HCT116 (cell line): ENCODE measurements at regions not wholly inside any gene's neighbourhood (a gene's known extent, or its start where the extent isn't known, plus 50 kb on each side); places are given as distances from the start of the nearest gene placed in this dataset.

Source experiments
- ATAC-seq: fragments of 200-7000 bp; cut with Tn5 transposase; 2 replicates; pipeline ENCODE4 v1.9.1; 2020; ENCODE audit warnings: mild to moderate bottlenecking, moderate library complexity
- BruUV-seq: library from RNA; stranded (reverse); fragments of 400-500 nt; replicated peaks from 2 replicates; lab custom pipeline; 2021; lab: Mats Ljungman, UMichigan
- CTCF ChIA-PET: fragments of 300-600 bp; sonication (Branson Sonifier 250); formaldehyde crosslinking; loops from one replicate; lab custom pipeline; 2021; ENCODE audit warnings: antibody characterized with exemption; lab: Charles Lee
- POLR2A ChIA-PET: fragments of 300-600, 350-600 bp; sonication (Branson Sonifier 250); formaldehyde crosslinking; loops from one replicate; lab custom pipeline; 2021; ENCODE audit warnings: antibody characterized with exemption; lab: Charles Lee
- RAD21 ChIA-PET, 2 experiments: fragments of 300-600 bp; sonication (Branson Sonifier 250); formaldehyde crosslinking; loops; one replicate each; lab custom pipeline; 2023; ENCODE audit warnings: low total read pairs in 2 of 2; ENCODE audit not compliant: uncharacterized antibody in 2 of 2, unreplicated experiment in 2 of 2, low non-redundant PET in 1 of 2; lab: Charles Lee
- DNase-seq: peaks from one replicate; pipeline ENCODE4 v3.0.0-alpha.2; 2010; ENCODE audit warnings: low read depth, low spot score
- H2AFZ ChIP-seq: fragments of 200-600 bp; shearing (Covaris generic), sonication (generic); 2 replicates; pipeline ENCODE4 v1.6.1; 2017; ENCODE audit warnings: low read depth, mixed run types, mixed read lengths, antibody characterized with exemption, low read length; ENCODE audit not compliant: poor library complexity, severe bottlenecking
- H3K27ac ChIP-seq: 2 replicates; pipeline ENCODE4 v1.5.1; 2012; ENCODE audit warnings: low read depth, low read length
- H3K27me3 ChIP-seq: fragments of 200-600 bp; sonication (generic); 2 replicates; pipeline ENCODE4 v1.6.1; 2016; ENCODE audit warnings: mixed run types, low read length, mixed read lengths; ENCODE audit not compliant: insufficient read depth
- H3K36me3 ChIP-seq, 2 experiments: fragments of 200-500 bp in 1 of 2; fragments of 200-600 bp in 1 of 2; sonication (Bioruptor generic) in 1 of 2; sonication (generic) in 1 of 2; 2 replicates each; pipeline versions ENCODE4 v1.5.1 to v1.6.1; 2014 to 2016; ENCODE audit warnings: low read length in 2 of 2, inconsistent platforms in 1 of 2, mixed read lengths in 1 of 2, mixed run types in 1 of 2; ENCODE audit not compliant: insufficient read depth in 2 of 2, control insufficient read depth in 1 of 2
- H3K4me1 ChIP-seq, 2 experiments: fragments of 200-600 bp in 1 of 2; sonication (generic) in 1 of 2; 2 replicates each; pipeline versions ENCODE4 v1.5.1 to v1.6.1; 2012 to 2017; ENCODE audit warnings: low read length in 2 of 2, inconsistent platforms in 1 of 2, mild to moderate bottlenecking in 1 of 2, mixed read lengths in 1 of 2, mixed run types in 1 of 2, moderate library complexity in 1 of 2; ENCODE audit not compliant: insufficient read depth in 2 of 2, control insufficient read depth in 1 of 2
- H3K4me2 ChIP-seq: fragments of 200-600 bp; sonication (generic); 2 replicates; pipeline ENCODE4 v1.6.1; 2017; ENCODE audit warnings: mixed run types, low read length, mixed read lengths
- H3K4me3 ChIP-seq, 2 experiments: fragments of 200-600 bp in 1 of 2; sonication (generic) in 1 of 2; replicated peaks in 1 of 2; 2 replicates each; pipeline ENCODE4 v1.5.1; 2011 to 2016; ENCODE audit warnings: low read length in 2 of 2, control low read depth in 1 of 2, low read depth in 1 of 2, mild to moderate bottlenecking in 1 of 2, mixed read lengths in 1 of 2, mixed run types in 1 of 2
- H3K79me2 ChIP-seq: fragments of 200-600 bp; sonication (generic); 2 replicates; pipeline ENCODE4 v1.6.1; 2017; ENCODE audit warnings: mild to moderate bottlenecking, mixed run types, low read length, moderate library complexity, mixed read lengths; ENCODE audit not compliant: insufficient read depth
- H3K9ac ChIP-seq: fragments of 200-600 bp; sonication (generic); 2 replicates; pipeline ENCODE4 v1.6.1; 2016; ENCODE audit warnings: low read length, mixed read lengths
- H3K9me2 ChIP-seq: fragments of 200-600 bp; sonication (generic), shearing (Covaris generic); 2 replicates; pipeline ENCODE4 v1.6.1; 2017; ENCODE audit warnings: mixed run types, mild to moderate bottlenecking, moderate library complexity; ENCODE audit not compliant: insufficient read depth
- H3K9me3 ChIP-seq, 2 experiments: fragments of 200-500 bp in 1 of 2; fragments of 200-600 bp in 1 of 2; sonication (Bioruptor generic) in 1 of 2; sonication (generic) in 1 of 2; 2 replicates each; pipeline ENCODE4 v1.6.1; 2014 to 2017; ENCODE audit warnings: low read length in 2 of 2, mixed read lengths in 2 of 2, inconsistent platforms in 1 of 2, low read depth in 1 of 2, mild to moderate bottlenecking in 1 of 2, mixed run types in 1 of 2, moderate library complexity in 1 of 2; ENCODE audit not compliant: control insufficient read depth in 1 of 2, insufficient read depth in 1 of 2
- H4K20me1 ChIP-seq: fragments of 200-600 bp; sonication (generic), shearing (Covaris generic); 2 replicates; pipeline ENCODE4 v1.6.1; 2017; ENCODE audit warnings: mixed run types, mild to moderate bottlenecking, moderate library complexity; ENCODE audit not compliant: insufficient read depth
- ATF3 ChIP-seq: IDR thresholded peaks from 2 replicates; pipeline ENCODE4 v1.6.1; 2012
- CBX3 ChIP-seq: IDR thresholded peaks from 2 replicates; pipeline ENCODE4 v1.6.1; 2012; ENCODE audit warnings: low read depth
- CEBPB ChIP-seq: IDR thresholded peaks from 2 replicates; pipeline ENCODE4 v1.6.1; 2012; ENCODE audit warnings: low read depth
- CTCF ChIP-seq, 3 experiments: fragments of 200-600 bp in 1 of 3; sonication (generic) in 1 of 3; IDR thresholded peaks in 2 of 3; conservative IDR thresholded peaks in 1 of 3; 2 replicates each; pipeline ENCODE4 v1.5.1; 2012 to 2017; ENCODE audit warnings: low read depth in 2 of 3, low read length in 2 of 3, antibody characterized with exemption in 1 of 3, borderline replicate concordance in 1 of 3, control low read depth in 1 of 3, mild to moderate bottlenecking in 1 of 3, mixed read lengths in 1 of 3, mixed run types in 1 of 3, moderate library complexity in 1 of 3; ENCODE audit not compliant: insufficient read depth in 1 of 3
- EGR1 ChIP-seq: IDR thresholded peaks from 2 replicates; pipeline ENCODE4 v1.6.1; 2012; ENCODE audit warnings: low read depth
- EZH2 ChIP-seq: fragments of 200-600 bp; sonication (generic); IDR thresholded peaks from 2 replicates; pipeline ENCODE4 v1.6.1; 2017; ENCODE audit warnings: antibody characterized with exemption, mixed run types
- POLR2A ChIP-seq: IDR thresholded peaks from 2 replicates; pipeline ENCODE4 v1.7.0; 2011; ENCODE audit warnings: borderline replicate concordance; ENCODE audit not compliant: insufficient read depth, insufficient read length; ENCODE audit errors: extremely low read depth
- POLR2AphosphoS5 ChIP-seq: IDR thresholded peaks from 2 replicates; pipeline ENCODE4 v1.6.1; 2011; ENCODE audit warnings: mild to moderate bottlenecking, low read depth, low read length, moderate library complexity
- RAD21 ChIP-seq: IDR thresholded peaks from 2 replicates; pipeline ENCODE4 v1.6.1; 2012; ENCODE audit warnings: low read depth, mild to moderate bottlenecking
- SP1 ChIP-seq: IDR thresholded peaks from 2 replicates; pipeline ENCODE4 v1.6.1; 2012; ENCODE audit warnings: low read depth
- TCF7L2 ChIP-seq: IDR thresholded peaks from 2 replicates; pipeline ENCODE4 v1.7.0; 2011; ENCODE audit warnings: borderline replicate concordance, inconsistent platforms; ENCODE audit not compliant: insufficient read depth, insufficient read length; ENCODE audit errors: extremely low read depth
- YY1 ChIP-seq: IDR thresholded peaks from 2 replicates; pipeline ENCODE4 v1.6.1; 2011; ENCODE audit warnings: low read length, low read depth, moderate library complexity, mild to moderate bottlenecking; ENCODE audit not compliant: insufficient replicate concordance; ENCODE audit errors: extremely low read depth
- intact Hi-C: fragments of 100-400 bp; cut with micrococcal nuclease; formaldehyde crosslinking; loops from 2 replicates; pipeline ENCODE4 v1.10.0; 2022
- TF ChIP-seq, protein P1 (sequence below): IDR thresholded peaks from 2 replicates; pipeline ENCODE4 v1.6.1; 2011; ENCODE audit warnings: mild to moderate bottlenecking, low read length, moderate library complexity; ENCODE audit not compliant: insufficient replicate concordance; ENCODE audit errors: extremely low read depth

- no peaks in the 10 kb centered on the region for H3K9me3 ChIP-seq
- TF ChIP-seq POLR2A (no peak), CTCF (IDR thresholded peaks at IDR 0.05 in 2 of 3, conservative IDR thresholded peaks at IDR 0.05 in 1 of 3; ENCODE audit: borderline replicate concordance in 1 of 3, insufficient read depth in 1 of 3, low read depth in 2 of 3, low read length in 2 of 3) (peak in 1 of 3 experiments; percentile 7; a peak in 1 of 6 replicates), RAD21 (0 out of 2 replicates have a peak, but pooled peaks have one; percentile 4)
- H3K79me2 ChIP-seq, result no peaks in the 10 kb centered on the region
- no peak overlapping the region for H3K9ac ChIP-seq
- ChIA-PET RAD21 (no interaction called here), CTCF (interaction anchor here (0.7 kb wide), 1 partner anchor 652 kb away, joined by 4 read pairs; no protein-coding TSS in a partner anchor), POLR2A (no interaction called here)
- intact Hi-C loops, result no loop called here
- no peak; the same call in 1 of the 2 replicates for ATAC-seq
- BruUV-seq, result no TSS peak
- H4K20me1 ChIP-seq, result no peaks in the 10 kb centered on the region; the same call in 1 of the 2 replicates
- H3K36me3 ChIP-seq, result no peaks in the 10 kb centered on the region
- peak; percentile 6 for DNase-seq
- H3K27me3 ChIP-seq, result no peaks in the 10 kb centered on the region
- H3K4me1 ChIP-seq, result no peaks in the 10 kb centered on the region
- H2AFZ ChIP-seq, result no peak overlapping the region
- H3K9me2 ChIP-seq, result no peaks in the 10 kb centered on the region
- no peak overlapping the region for H3K4me2 ChIP-seq
- no peak overlapping the region for H3K4me3 ChIP-seq
- no peak overlapping the region for H3K27ac ChIP-seq
Observed at GRCh38 chr4:162727232-162727631, 439.5 kb downstream of the NAF1 start.

GRCh38 chr4:162715401-162715800, 451.3 kb downstream of the NAF1 start:
- no peaks in the 10 kb centered on the region for H3K79me2 ChIP-seq
- no TSS peak for BruUV-seq
- CTCF ChIA-PET, result no interaction called here
- no peaks in the 10 kb centered on the region for H3K36me3 ChIP-seq
- H3K27me3 ChIP-seq, result no peaks in the 10 kb centered on the region
- no peak overlapping the region for H3K27ac ChIP-seq
- no peaks in the 10 kb centered on the region for H3K9me2 ChIP-seq
- POLR2A ChIA-PET, result no interaction called here
- intact Hi-C loops, result no loop called here
- RAD21 ChIA-PET, result no interaction called here
- no peak overlapping the region for H2AFZ ChIP-seq
- no peaks in the 10 kb centered on the region for H3K4me1 ChIP-seq
- H4K20me1 ChIP-seq, result no peaks in the 10 kb centered on the region
- TF ChIP-seq, protein P1, sequence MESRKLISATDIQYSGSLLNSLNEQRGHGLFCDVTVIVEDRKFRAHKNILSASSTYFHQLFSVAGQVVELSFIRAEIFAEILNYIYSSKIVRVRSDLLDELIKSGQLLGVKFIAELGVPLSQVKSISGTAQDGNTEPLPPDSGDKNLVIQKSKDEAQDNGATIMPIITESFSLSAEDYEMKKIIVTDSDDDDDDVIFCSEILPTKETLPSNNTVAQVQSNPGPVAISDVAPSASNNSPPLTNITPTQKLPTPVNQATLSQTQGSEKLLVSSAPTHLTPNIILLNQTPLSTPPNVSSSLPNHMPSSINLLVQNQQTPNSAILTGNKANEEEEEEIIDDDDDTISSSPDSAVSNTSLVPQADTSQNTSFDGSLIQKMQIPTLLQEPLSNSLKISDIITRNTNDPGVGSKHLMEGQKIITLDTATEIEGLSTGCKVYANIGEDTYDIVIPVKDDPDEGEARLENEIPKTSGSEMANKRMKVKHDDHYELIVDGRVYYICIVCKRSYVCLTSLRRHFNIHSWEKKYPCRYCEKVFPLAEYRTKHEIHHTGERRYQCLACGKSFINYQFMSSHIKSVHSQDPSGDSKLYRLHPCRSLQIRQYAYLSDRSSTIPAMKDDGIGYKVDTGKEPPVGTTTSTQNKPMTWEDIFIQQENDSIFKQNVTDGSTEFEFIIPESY, result no peak
- TF ChIP-seq POLR2AphosphoS5 (no peak), SP1 (no peak), TCF7L2 (no peak), EGR1 (no peak), RAD21 (no peak), EZH2 (no peak), CEBPB (no peak), YY1 (no peak), CBX3 (no peak), POLR2A (no peak), ATF3 (no peak)
- TF ChIP-seq, all 23 proteins: peak for 0
- DNase-seq, result no peak
- Histone ChIP-seq H3K9me3 (no peaks in the 10 kb centered on the region), H3K9ac (no peak overlapping the region), H3K4me3 (no peak overlapping the region), H3K4me2 (no peak overlapping the region)
- ATAC-seq, result no peak
